ENCODE measurements at regions not wholly inside any gene's neighbourhood (a gene's known extent, or its start where the extent isn't known, plus 50 kb on each side); places are given as distances from the start of the nearest gene placed in this dataset.

DNA sequence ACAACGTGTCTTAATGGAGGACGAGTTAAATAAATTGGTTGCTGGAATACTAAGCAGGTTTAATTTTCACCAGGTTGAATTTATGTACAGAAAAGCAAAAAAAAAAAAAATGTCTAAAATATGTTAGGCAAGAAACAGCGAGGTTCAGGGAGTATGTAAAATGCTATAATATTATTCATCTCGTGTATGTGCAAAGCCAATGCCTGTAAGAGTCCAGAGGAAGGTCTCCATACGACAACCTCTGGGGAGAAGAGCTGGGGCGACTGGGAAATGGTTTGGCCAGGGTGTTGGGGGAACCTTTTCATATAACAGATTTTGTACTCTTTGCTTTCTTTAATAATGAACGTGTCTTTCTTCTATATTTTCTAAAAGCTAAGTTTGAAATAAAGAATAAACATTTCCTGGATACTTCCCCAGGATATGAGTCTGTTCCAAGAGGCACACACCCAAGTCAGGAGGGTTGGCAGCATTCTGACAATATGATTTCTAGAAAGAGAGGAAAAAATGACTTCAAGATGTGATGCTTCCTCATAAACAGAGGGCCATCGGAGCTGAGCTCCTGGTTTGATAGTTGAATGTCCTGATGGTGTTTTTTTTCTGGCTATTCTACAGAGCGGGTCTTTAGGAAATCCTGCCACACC is 208.6 kb upstream of the MGMT start:
- TF ChIP-seq, protein P1, sequence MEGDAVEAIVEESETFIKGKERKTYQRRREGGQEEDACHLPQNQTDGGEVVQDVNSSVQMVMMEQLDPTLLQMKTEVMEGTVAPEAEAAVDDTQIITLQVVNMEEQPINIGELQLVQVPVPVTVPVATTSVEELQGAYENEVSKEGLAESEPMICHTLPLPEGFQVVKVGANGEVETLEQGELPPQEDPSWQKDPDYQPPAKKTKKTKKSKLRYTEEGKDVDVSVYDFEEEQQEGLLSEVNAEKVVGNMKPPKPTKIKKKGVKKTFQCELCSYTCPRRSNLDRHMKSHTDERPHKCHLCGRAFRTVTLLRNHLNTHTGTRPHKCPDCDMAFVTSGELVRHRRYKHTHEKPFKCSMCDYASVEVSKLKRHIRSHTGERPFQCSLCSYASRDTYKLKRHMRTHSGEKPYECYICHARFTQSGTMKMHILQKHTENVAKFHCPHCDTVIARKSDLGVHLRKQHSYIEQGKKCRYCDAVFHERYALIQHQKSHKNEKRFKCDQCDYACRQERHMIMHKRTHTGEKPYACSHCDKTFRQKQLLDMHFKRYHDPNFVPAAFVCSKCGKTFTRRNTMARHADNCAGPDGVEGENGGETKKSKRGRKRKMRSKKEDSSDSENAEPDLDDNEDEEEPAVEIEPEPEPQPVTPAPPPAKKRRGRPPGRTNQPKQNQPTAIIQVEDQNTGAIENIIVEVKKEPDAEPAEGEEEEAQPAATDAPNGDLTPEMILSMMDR (conservative IDR thresholded peaks at IDR 0.05; ENCODE audit: low read depth, low read length), result no peak
- no peak for TF ChIP-seq EZH2 (IDR thresholded peaks at IDR 0.05; ENCODE audit: low read length, unreplicated experiment)

All from PC-3 (cell line).